IMR-90 (cell line): ENCODE measurements at regions not wholly inside any gene's neighbourhood (a gene's known extent, or its start where the extent isn't known, plus 50 kb on each side); places are given as distances from the start of the nearest gene placed in this dataset.
A peak's percentile ranks its signal among the peaks of the same experiment; 100 is the strongest.

ENCODE experiments used
- ATAC-seq: fragments of 200-7000 bp; cut with Tn5 transposase; 2 replicates; pipeline ENCODE4 v1.9.1; 2020; ENCODE audit warnings: low read depth, mild to moderate bottlenecking, moderate library complexity
- BruUV-seq: library from RNA; stranded (reverse); fragments of 400-500 nt; replicated peaks from 2 replicates; lab custom pipeline; 2021; lab: Mats Ljungman, UMichigan
- CTCF ChIA-PET: fragments of 300-600 bp; formaldehyde crosslinking; extraction: SDS; loops from one replicate; lab custom pipeline; 2021; ENCODE audit warnings: antibody characterized with exemption; lab: Yijun Ruan, JAX
- POLR2A ChIA-PET: fragments of 300-600 bp; sonication (Branson Sonifier 250); formaldehyde crosslinking; loops from one replicate; lab custom pipeline; 2022; ENCODE audit warnings: antibody characterized with exemption; ENCODE audit not compliant: unreplicated experiment; lab: Charles Lee
- DNase-seq: peaks from one replicate; pipeline ENCODE4 v3.0.0; 2013
- H2AFZ ChIP-seq: replicated peaks from 2 replicates; pipeline ENCODE3; 2013; ENCODE audit warnings: low read length, mild to moderate bottlenecking; ENCODE audit not compliant: poor library complexity
- H2AK5ac ChIP-seq: 2 replicates; pipeline ENCODE4 v1.6.1; 2013; ENCODE audit warnings: low read depth, low read length, inconsistent platforms
- H2AK9ac ChIP-seq: replicated peaks from 2 replicates; pipeline ENCODE3; 2013; ENCODE audit warnings: mild to moderate bottlenecking, low read depth, low read length, moderate library complexity; ENCODE audit not compliant: poor library complexity
- H2BK120ac ChIP-seq: 2 replicates; pipeline ENCODE4 v1.6.1; 2013; ENCODE audit warnings: low read depth, low read length, inconsistent platforms
- H2BK15ac ChIP-seq: 3 replicates; pipeline ENCODE4 v1.6.1; 2013; ENCODE audit warnings: low read depth, low read length, inconsistent platforms
- H2BK20ac ChIP-seq: 2 replicates; pipeline ENCODE4 v1.6.1; 2013; ENCODE audit warnings: low read depth, mild to moderate bottlenecking, inconsistent platforms, low read length, moderate library complexity
- H2BK5ac ChIP-seq: 2 replicates; pipeline ENCODE4 v1.6.1; 2013; ENCODE audit warnings: mild to moderate bottlenecking, low read depth, low read length, inconsistent platforms; ENCODE audit not compliant: poor library complexity, severe bottlenecking
- H3K14ac ChIP-seq: replicated peaks from 2 replicates; pipeline ENCODE4 v1.6.1; 2013; ENCODE audit warnings: low read depth, low read length, inconsistent platforms
- H3K18ac ChIP-seq: 2 replicates; pipeline ENCODE4 v1.6.1; 2013; ENCODE audit warnings: low read depth, low read length, control low read depth
- H3K23ac ChIP-seq: 2 replicates; pipeline ENCODE4 v1.6.1; 2013; ENCODE audit warnings: low read depth, low read length, inconsistent platforms
- H3K27ac ChIP-seq: 2 replicates; pipeline ENCODE4 v1.5.1; 2013; ENCODE audit warnings: mild to moderate bottlenecking, control low read depth, low read length; ENCODE audit not compliant: insufficient read depth
- H3K27me3 ChIP-seq: 2 replicates; pipeline ENCODE4 v1.6.1; 2013; ENCODE audit warnings: low read length; ENCODE audit not compliant: control insufficient read depth, insufficient read depth
- H3K36me3 ChIP-seq: 2 replicates; pipeline ENCODE4 v1.6.1; 2013; ENCODE audit warnings: low read length, mixed read lengths; ENCODE audit not compliant: control insufficient read depth, insufficient read depth
- H3K4ac ChIP-seq: 2 replicates; pipeline ENCODE4 v1.6.1; 2013; ENCODE audit warnings: low read depth, low read length, inconsistent platforms
- H3K4me1 ChIP-seq: 2 replicates; pipeline ENCODE4 v1.6.1; 2013; ENCODE audit warnings: low read length, mixed read lengths; ENCODE audit not compliant: control insufficient read depth, insufficient read depth
- H3K4me2 ChIP-seq: 2 replicates; pipeline ENCODE4 v1.6.1; 2013; ENCODE audit warnings: low read depth, mild to moderate bottlenecking, control low read depth, low read length, moderate library complexity
- H3K4me3 ChIP-seq: 2 replicates; pipeline ENCODE4 v1.5.1; 2013; ENCODE audit warnings: low read depth, mild to moderate bottlenecking, control low read depth, low read length, moderate library complexity; ENCODE audit not compliant: insufficient read depth
- H3K56ac ChIP-seq: 2 replicates; pipeline ENCODE4 v1.6.1; 2013; ENCODE audit warnings: low read length, inconsistent platforms; ENCODE audit not compliant: insufficient read depth; ENCODE audit errors: extremely low read depth
- H3K79me1 ChIP-seq, 2 experiments: 2 replicates each; pipeline ENCODE4 v1.6.1; 2013; ENCODE audit warnings: low read length in 2 of 2, inconsistent platforms in 1 of 2, low read depth in 1 of 2
- H3K9ac ChIP-seq: 2 replicates; pipeline ENCODE4 v1.6.1; 2013; ENCODE audit warnings: low read depth, low read length, control low read depth
- H3K9me1 ChIP-seq: 2 replicates; pipeline ENCODE4 v1.6.1; 2013; ENCODE audit warnings: low read length, inconsistent platforms; ENCODE audit not compliant: insufficient read depth
- H3K9me3 ChIP-seq: 2 replicates; pipeline ENCODE4 v1.6.1; 2013; ENCODE audit warnings: low read length; ENCODE audit not compliant: control insufficient read depth, insufficient read depth
- H4K20me1 ChIP-seq: 2 replicates; pipeline ENCODE4 v1.6.1; 2013; ENCODE audit warnings: low read length, inconsistent platforms; ENCODE audit not compliant: insufficient read depth
- H4K5ac ChIP-seq: 2 replicates; pipeline ENCODE4 v1.6.1; 2013; ENCODE audit warnings: mild to moderate bottlenecking, low read depth, low read length, control low read depth
- H4K8ac ChIP-seq, 2 experiments: 2 replicates each; pipeline ENCODE4 v1.6.1; 2013; ENCODE audit warnings: low read depth in 2 of 2, low read length in 2 of 2, control low read depth in 1 of 2, inconsistent platforms in 1 of 2
- H4K91ac ChIP-seq: 2 replicates; pipeline ENCODE4 v1.6.1; 2013; ENCODE audit warnings: low read depth, low read length, inconsistent platforms; ENCODE audit not compliant: insufficient read depth
- BHLHE40 ChIP-seq: fragments of 150-350 bp; IDR thresholded peaks from 2 replicates; pipeline ENCODE4 v1.6.1; 2016; ENCODE audit warnings: mild to moderate bottlenecking, low read depth, low read length
- CHD1 ChIP-seq: IDR thresholded peaks from 2 replicates; pipeline ENCODE4 v1.6.1; 2012; ENCODE audit warnings: low read depth, low read length, improper control_type of control experiment
- CTCF ChIP-seq: conservative IDR thresholded peaks from 2 replicates; pipeline ENCODE4 v1.5.1; 2012; ENCODE audit warnings: mild to moderate bottlenecking, low read depth, low read length, improper control_type of control experiment
- FOS ChIP-seq: fragments of 150-350 bp; IDR thresholded peaks from 2 replicates; pipeline ENCODE4 v1.6.1; 2016; ENCODE audit warnings: low read depth, low read length
- MAFK ChIP-seq: IDR thresholded peaks from 2 replicates; pipeline ENCODE4 v1.6.1; 2012; ENCODE audit warnings: low read depth, low read length, improper control_type of control experiment
- MAZ ChIP-seq: IDR thresholded peaks from 2 replicates; pipeline ENCODE4 v1.6.1; 2012; ENCODE audit warnings: low read depth, mild to moderate bottlenecking, low read length, improper control_type of control experiment, moderate library complexity, borderline replicate concordance
- MXI1 ChIP-seq: IDR thresholded peaks from 2 replicates; pipeline ENCODE4 v1.6.1; 2012; ENCODE audit warnings: low read depth, mild to moderate bottlenecking, low read length, moderate library complexity, borderline replicate concordance
- RAD21 ChIP-seq: IDR thresholded peaks from 2 replicates; pipeline ENCODE4 v1.6.1; 2012; ENCODE audit warnings: low read length, improper control_type of control experiment
- RCOR1 ChIP-seq: IDR thresholded peaks from 2 replicates; pipeline ENCODE4 v1.6.1; 2012; ENCODE audit warnings: mild to moderate bottlenecking, low read length, improper control_type of control experiment; ENCODE audit not compliant: insufficient replicate concordance
- RFX5 ChIP-seq: IDR thresholded peaks from 2 replicates; pipeline ENCODE4 v1.8.0; 2012; ENCODE audit warnings: low read depth, mild to moderate bottlenecking, low read length, moderate library complexity
- WGBS, 2 experiments: methylation state at CpG; one replicate each; pipeline versions ENCODE4 v1.1.5 to v1.1.7; 2013; ENCODE audit warnings: missing lambda C conversion rate in 2 of 2; ENCODE audit not compliant: insufficient read length in 1 of 2; ENCODE audit errors: extremely low coverage in 2 of 2; 5-methylcytosine and 5-hydroxymethylcytosine counted together
- dilution Hi-C: fragments of 300-500 bp; cut with HindIII; formaldehyde crosslinking; loops from one replicate; pipeline ENCODE4 v1.14.3; 2018; ENCODE audit warnings: low sequenced_read_pairs; ENCODE audit not compliant: unreplicated experiment
- in situ Hi-C: fragments of 300-500 bp; cut with MboI; formaldehyde crosslinking; loops from 3 replicates; pipeline ENCODE4 v1.14.3; 2019; ENCODE audit warnings: low sequenced_read_pairs, inconsistent platforms, mixed read lengths
- intact Hi-C: fragments of 100-400 bp; cut with micrococcal nuclease; formaldehyde crosslinking; loops from 2 replicates; pipeline ENCODE4 v1.10.0; 2022
- TF ChIP-seq, protein P1 (sequence below): fragments of 150-350 bp; IDR thresholded peaks from 2 replicates; pipeline ENCODE4 v1.6.1; 2017; ENCODE audit warnings: mild to moderate bottlenecking, antibody characterized with exemption, low read length, low read depth
- TF ChIP-seq, protein P2 (sequence below): fragments of 150-350 bp; IDR thresholded peaks from 2 replicates; pipeline ENCODE4 v1.6.1; 2016; ENCODE audit warnings: low read depth, mild to moderate bottlenecking, low read length, moderate library complexity, borderline replicate concordance

GRCh38 chr2:212897296-212897695 lies 254.1 kb downstream of the IKZF2 start:
- Histone ChIP-seq H2BK5ac (no peak overlapping the region), H3K4me2 (no peak overlapping the region), H3K14ac (no peak overlapping the region), H3K18ac (no peak overlapping the region), H3K36me3 (no peaks in the 10 kb centered on the region), H2BK15ac (no peak overlapping the region), H4K91ac (no peak overlapping the region), H2AFZ (no peak overlapping the region), H3K79me1 (no peaks in the 10 kb centered on the region), H2AK5ac (no peak overlapping the region), H3K9me1 (no peaks in the 10 kb centered on the region), H3K4me3 (no peak overlapping the region), H3K27me3 (no peaks in the 10 kb centered on the region), H4K5ac (no peak overlapping the region), H2BK120ac (no peak overlapping the region), H3K4me1 (no peaks in the 10 kb centered on the region), H3K27ac (no peak overlapping the region), H2AK9ac (no peak overlapping the region), H4K20me1 (no peaks in the 10 kb centered on the region), H3K56ac (no peak overlapping the region), H2BK20ac (no peak overlapping the region), H3K23ac (no peak overlapping the region), H4K8ac (no peak overlapping the region), H3K4ac (no peak overlapping the region), H3K9ac (no peak overlapping the region), H3K9me3 (no peaks in the 10 kb centered on the region)
- BruUV-seq = no TSS peak
- no CpG with 5 or more reads among the region's 1 CpG for WGBS, 2 experiments
- DNase-seq = peak; percentile 58
- POLR2A ChIA-PET = no interaction called here
- in situ Hi-C loops = loop anchor here (10.0 kb wide), 2 partner anchors 122 to 212 kb away; no protein-coding TSS in a partner anchor
- peak; percentile 49; the same call in 1 of the 2 replicates for ATAC-seq
- TF ChIP-seq RFX5 = no peak
- no peak for TF ChIP-seq CHD1
- TF ChIP-seq RAD21 = no peak
- TF ChIP-seq MXI1 = no peak
- TF ChIP-seq MAZ = no peak
- TF ChIP-seq, protein P1, sequence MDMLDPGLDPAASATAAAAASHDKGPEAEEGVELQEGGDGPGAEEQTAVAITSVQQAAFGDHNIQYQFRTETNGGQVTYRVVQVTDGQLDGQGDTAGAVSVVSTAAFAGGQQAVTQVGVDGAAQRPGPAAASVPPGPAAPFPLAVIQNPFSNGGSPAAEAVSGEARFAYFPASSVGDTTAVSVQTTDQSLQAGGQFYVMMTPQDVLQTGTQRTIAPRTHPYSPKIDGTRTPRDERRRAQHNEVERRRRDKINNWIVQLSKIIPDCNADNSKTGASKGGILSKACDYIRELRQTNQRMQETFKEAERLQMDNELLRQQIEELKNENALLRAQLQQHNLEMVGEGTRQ = no peak
- no peak for TF ChIP-seq FOS
- no peak for TF ChIP-seq RCOR1
- TF ChIP-seq, protein P2, sequence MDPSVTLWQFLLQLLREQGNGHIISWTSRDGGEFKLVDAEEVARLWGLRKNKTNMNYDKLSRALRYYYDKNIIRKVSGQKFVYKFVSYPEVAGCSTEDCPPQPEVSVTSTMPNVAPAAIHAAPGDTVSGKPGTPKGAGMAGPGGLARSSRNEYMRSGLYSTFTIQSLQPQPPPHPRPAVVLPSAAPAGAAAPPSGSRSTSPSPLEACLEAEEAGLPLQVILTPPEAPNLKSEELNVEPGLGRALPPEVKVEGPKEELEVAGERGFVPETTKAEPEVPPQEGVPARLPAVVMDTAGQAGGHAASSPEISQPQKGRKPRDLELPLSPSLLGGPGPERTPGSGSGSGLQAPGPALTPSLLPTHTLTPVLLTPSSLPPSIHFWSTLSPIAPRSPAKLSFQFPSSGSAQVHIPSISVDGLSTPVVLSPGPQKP = no peak
- no peak for TF ChIP-seq CTCF
- no peak for TF ChIP-seq BHLHE40
- TF ChIP-seq MAFK = no peak
- intact Hi-C loops = no loop called here
- dilution Hi-C loops = no loop called here
- CTCF ChIA-PET = no interaction called here
